T47D (cell line): ENCODE measurements at regions not wholly inside any gene's neighbourhood (a gene's known extent, or its start where the extent isn't known, plus 50 kb on each side); places are given as distances from the start of the nearest gene placed in this dataset.

Experiments used
- DNase-seq, 2 experiments: peaks; one replicate each; pipeline versions ENCODE4 v3.0.0 to v3.0.0-alpha.2; 2011 to 2012; ENCODE audit warnings: low read depth in 1 of 2, low spot score in 1 of 2
- JUND ChIP-seq: IDR thresholded peaks from 2 replicates; pipeline ENCODE4 v1.6.1; 2012; ENCODE audit warnings: low read depth
- in situ Hi-C: cut with HindIII; loops from 2 replicates; pipeline ENCODE4 v1.10.0; 2016; ENCODE audit warnings: low sequenced_read_pairs, low pct_unique_long_range_greater_than_20kb

- in situ Hi-C loops, result no loop called here
- no peak for DNase-seq
- TF ChIP-seq JUND, result no peak
These were observed 265.4 kb downstream of the GASK1B start for GRCh38 chr4:157907226-157907946.

DNA sequence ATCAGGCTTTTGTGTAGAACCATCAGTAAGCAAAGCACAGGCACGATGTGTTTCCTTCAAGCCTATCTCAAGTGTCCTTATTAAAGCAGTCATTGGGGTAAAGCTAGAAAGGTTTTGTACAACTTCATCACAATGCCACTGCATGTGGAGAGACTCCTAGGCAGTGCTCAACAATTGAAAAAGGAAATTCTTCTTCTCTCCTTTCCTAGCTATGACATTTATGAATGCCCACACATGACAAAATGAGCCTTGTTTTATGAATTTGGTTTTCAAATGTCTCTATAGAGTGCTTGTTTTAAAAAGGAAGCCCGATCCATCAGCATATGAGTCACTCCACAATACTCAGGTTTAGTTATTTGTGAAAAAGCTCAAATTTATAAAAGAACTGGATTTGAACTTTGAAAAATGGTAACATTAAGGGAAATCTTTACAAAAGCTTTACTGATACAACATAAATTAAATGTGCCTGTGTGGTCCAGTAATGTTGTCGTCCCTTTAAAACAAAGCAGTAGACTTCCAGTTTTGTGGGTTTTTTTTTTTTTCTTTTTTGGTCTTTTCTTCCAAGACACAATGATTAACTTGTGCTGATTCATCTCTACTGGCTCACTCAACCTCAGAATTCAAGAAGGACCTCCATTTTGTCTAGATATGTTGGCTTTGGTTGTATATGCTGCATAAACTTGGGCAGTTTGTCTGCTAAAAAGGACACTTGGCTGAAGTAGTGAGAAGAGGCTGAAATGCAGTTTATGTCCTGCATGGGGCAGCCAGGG lies 273.8 kb downstream of the GASK1B start:
- in situ Hi-C loops, result no loop called here
- no peak for TF ChIP-seq JUND
- DNase-seq, result no peak

DNA sequence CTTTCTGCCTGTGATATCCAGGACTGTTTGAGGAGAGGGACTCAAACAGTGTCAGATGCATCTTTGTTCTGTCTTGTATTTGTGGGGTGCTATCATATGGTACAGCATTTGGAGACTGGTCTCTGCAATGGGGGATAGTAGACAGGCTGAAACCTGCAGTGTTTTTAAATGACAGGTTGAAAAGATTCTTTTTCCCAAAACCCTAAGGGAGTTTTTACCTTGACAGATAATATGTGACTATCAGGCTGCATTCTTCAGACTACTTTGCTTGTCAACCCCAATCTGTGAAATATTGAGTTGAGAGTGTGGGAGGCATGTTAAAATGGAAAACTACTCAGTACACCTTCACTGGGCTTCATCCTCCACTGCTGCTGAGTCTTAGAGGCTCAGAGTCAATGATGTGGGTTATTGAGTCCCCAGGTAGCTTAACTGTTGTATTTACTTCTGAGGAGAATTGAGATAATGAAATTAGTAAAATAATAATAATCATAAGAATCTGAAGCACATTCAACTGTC lies 274.9 kb downstream of the GASK1B start:
- TF ChIP-seq JUND, result no peak
- in situ Hi-C loops, result no loop called here
- DNase-seq, result no peak

DNA sequence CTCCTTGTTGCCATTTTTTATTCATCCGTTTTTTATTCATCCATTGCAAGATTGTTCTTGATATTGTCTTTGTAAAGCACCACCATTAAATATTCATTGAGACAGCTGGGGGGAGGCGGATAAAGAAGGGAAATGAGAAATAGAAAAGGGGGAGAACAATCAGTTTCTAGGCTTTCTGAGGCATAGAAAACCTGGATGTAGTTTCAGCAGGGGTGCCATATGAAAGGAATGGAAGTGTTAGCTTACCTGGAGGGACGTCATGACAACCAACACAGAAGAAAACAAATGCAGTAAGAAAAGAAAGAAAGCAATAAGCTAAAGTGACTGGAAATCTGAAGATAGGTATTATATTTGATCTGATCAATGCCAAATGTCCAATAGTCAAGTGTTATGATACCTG lies 276.1 kb downstream of the GASK1B start:
- no peak for TF ChIP-seq JUND
- no peak for DNase-seq

DNA sequence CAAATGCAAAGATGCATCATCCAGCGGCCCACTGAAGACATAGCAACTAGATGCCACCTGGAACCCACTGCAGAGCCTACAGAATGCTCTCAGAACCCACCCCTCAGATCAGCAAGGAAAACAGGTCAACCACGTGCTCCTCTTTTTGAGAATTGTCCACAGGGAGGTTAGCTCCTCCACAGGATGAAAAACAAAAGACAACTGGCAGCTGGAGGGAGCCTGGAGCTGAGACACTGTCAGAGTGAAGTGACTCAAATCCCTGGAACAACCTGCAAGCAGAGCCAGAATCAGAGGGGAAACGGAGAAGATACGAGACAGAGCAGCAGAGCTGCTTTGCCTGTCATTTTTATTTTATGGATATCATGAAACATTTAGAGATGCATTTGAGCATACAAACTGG lies 277.6 kb downstream of the GASK1B start:
- no peak for TF ChIP-seq JUND
- in situ Hi-C loops, result no loop called here
- DNase-seq, result peak in 1 of 2 experiments; percentile 1

More for the DNA sequence above, 276.1 kb downstream of the GASK1B start:
- in situ Hi-C loops, result no loop called here

GRCh38 chr4:157889788-157890187 lies 283.0 kb downstream of the GASK1B start:
- in situ Hi-C loops, result no loop called here
- TF ChIP-seq JUND, result no peak
- DNase-seq, result no peak

GRCh38 chr4:157888281-157888680 lies 284.5 kb downstream of the GASK1B start:
- DNase-seq, result no peak
- in situ Hi-C loops, result no loop called here
- TF ChIP-seq JUND, result no peak

DNA sequence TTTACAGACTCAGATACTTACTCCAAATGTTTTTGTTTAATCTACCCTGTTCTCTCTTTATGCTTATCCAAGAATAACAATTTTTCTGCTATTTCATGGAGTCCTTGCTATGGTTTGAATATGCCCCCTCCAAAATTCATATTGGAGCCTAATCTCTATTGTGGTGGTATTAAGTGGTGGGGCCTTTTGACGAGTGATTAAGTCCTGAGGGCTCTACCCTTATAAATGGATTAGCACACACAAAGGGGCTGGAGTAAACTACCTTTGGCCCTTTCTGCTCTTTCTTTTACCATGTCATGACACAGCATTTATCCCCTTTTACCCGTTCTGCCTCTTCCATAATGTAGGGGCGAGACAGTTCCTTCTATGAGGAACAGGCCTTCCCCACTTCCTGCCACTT lies 285.5 kb downstream of the GASK1B start:
- in situ Hi-C loops, result no loop called here
- TF ChIP-seq JUND, result no peak
- no peak for DNase-seq

- no peak for TF ChIP-seq JUND
- in situ Hi-C loops, result no loop called here
- no peak for DNase-seq
These were observed 286.2 kb downstream of the GASK1B start for GRCh38 chr4:157886645-157887044.

GRCh38 chr4:157885811-157886210 lies 287.0 kb downstream of the GASK1B start:
- DNase-seq, result no peak
- in situ Hi-C loops, result no loop called here
- no peak for TF ChIP-seq JUND

GRCh38 chr4:157882901-157883300 lies 289.9 kb downstream of the GASK1B start:
- DNase-seq, result no peak
- in situ Hi-C loops, result no loop called here
- no peak for TF ChIP-seq JUND

DNA sequence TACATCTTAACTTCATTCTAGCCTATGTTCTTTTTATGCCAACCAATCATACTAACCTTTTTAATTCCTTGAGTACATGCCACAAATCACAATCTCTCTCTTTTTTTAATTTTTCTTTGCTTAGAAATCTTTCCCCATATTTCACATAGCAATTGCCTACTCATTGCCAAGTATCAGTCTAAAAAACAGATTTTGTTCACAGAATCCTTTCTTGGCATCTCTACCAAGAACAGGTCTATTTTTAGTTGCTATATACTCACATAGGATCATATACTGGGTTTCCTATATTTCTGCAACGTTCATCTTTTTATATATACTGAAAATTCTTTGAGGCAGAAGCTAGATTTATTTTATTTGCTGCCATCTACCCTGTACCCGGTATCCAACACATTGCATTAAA lies 292.1 kb downstream of the GASK1B start:
- no peak for DNase-seq
- in situ Hi-C loops, result no loop called here
- no peak for TF ChIP-seq JUND

- TF ChIP-seq JUND, result no peak
- no peak for DNase-seq
These were observed 318.0 kb downstream of the GASK1B start for GRCh38 chr4:157854819-157855218.

More at GRCh38 chr4:157854819-157855218, 318.0 kb downstream of the GASK1B start:
- in situ Hi-C loops, result no loop called here
